ENCODE measurements at regions not wholly inside any gene's neighbourhood (a gene's known extent, or its start where the extent isn't known, plus 50 kb on each side); places are given as distances from the start of the nearest gene placed in this dataset.
"Not testable (repeated sequence)": the region's sequence is repeated elsewhere in the genome, so short reads cannot be mapped to it uniquely, and the experiment has no call there.

GRCh38 chr6:78231002-78231401, 578.2 kb downstream of the MEI4 start:
- no peak for DNase-seq (ENCODE audit: low spot score)

GRCh38 chr6:78243519-78243918, 590.7 kb downstream of the MEI4 start:
- DNase-seq (ENCODE audit: low spot score), result peak; percentile 32

GRCh38 chr6:78251931-78252330, 599.1 kb downstream of the MEI4 start:
- no peak for DNase-seq (ENCODE audit: low spot score)

- DNase-seq (ENCODE audit: low spot score), result no peak
Measured at GRCh38 chr6:78253618-78254017, 600.8 kb downstream of the MEI4 start.

- no peak for DNase-seq (ENCODE audit: low spot score)
Measured at GRCh38 chr6:78259935-78260334, 607.1 kb downstream of the MEI4 start.

- not testable (repeated sequence) for DNase-seq (ENCODE audit: low spot score)
Measured at GRCh38 chr6:78260427-78260826, 606.9 kb upstream of the IRAK1BP1 start.

- DNase-seq (ENCODE audit: low spot score), result no peak
Measured at GRCh38 chr6:78268591-78269452, 598.5 kb upstream of the IRAK1BP1 start.

GRCh38 chr6:78300885-78301284, 566.5 kb upstream of the IRAK1BP1 start:
- DNase-seq (ENCODE audit: low spot score), result no peak

- DNase-seq (ENCODE audit: low spot score), result no peak
Measured at GRCh38 chr6:78302411-78302810, 564.9 kb upstream of the IRAK1BP1 start.

GRCh38 chr6:78308025-78308424, 559.3 kb upstream of the IRAK1BP1 start:
- DNase-seq (ENCODE audit: low spot score), result no peak

GRCh38 chr6:78322068-78322845, 545.1 kb upstream of the IRAK1BP1 start:
- no peak for DNase-seq (ENCODE audit: low spot score)

GRCh38 chr6:78324213-78324612, 543.1 kb upstream of the IRAK1BP1 start:
- DNase-seq (ENCODE audit: low spot score), result no peak

- DNase-seq (ENCODE audit: low spot score), result no peak
Measured at GRCh38 chr6:78340755-78341154, 526.6 kb upstream of the IRAK1BP1 start.

- DNase-seq (ENCODE audit: low spot score), result no peak
Measured at GRCh38 chr6:78345882-78346281, 521.5 kb upstream of the IRAK1BP1 start.

GRCh38 chr6:78347191-78347916, 520.0 kb upstream of the IRAK1BP1 start:
- DNase-seq (ENCODE audit: low spot score), result no peak

- DNase-seq (ENCODE audit: low spot score), result no peak
Measured at GRCh38 chr6:78353040-78353439, 514.3 kb upstream of the IRAK1BP1 start.

GRCh38 chr6:78363688-78364087, 503.7 kb upstream of the IRAK1BP1 start:
- DNase-seq (ENCODE audit: low spot score), result no peak

- DNase-seq (ENCODE audit: low spot score), result no peak
Measured at GRCh38 chr6:78365473-78365872, 501.9 kb upstream of the IRAK1BP1 start.

- no peak for DNase-seq (ENCODE audit: low spot score)
Measured at GRCh38 chr6:78377056-78377455, 490.3 kb upstream of the IRAK1BP1 start.

GRCh38 chr6:78379982-78380381, 487.4 kb upstream of the IRAK1BP1 start:
- no peak for DNase-seq (ENCODE audit: low spot score)

GRCh38 chr6:78380541-78380940, 486.8 kb upstream of the IRAK1BP1 start:
- DNase-seq (ENCODE audit: low spot score), result no peak

GRCh38 chr6:78383968-78384367, 483.4 kb upstream of the IRAK1BP1 start:
- no peak for DNase-seq (ENCODE audit: low spot score)

GRCh38 chr6:78386854-78387253, 480.5 kb upstream of the IRAK1BP1 start:
- not testable (repeated sequence) for DNase-seq (ENCODE audit: low spot score)
